GM18909 (cell line): ENCODE measurements at regions not wholly inside any gene's neighbourhood (a gene's known extent, or its start where the extent isn't known, plus 50 kb on each side); places are given as distances from the start of the nearest gene placed in this dataset.
"Not testable (repeated sequence)": the region's sequence is repeated elsewhere in the genome, so short reads cannot be mapped to it uniquely, and the experiment has no call there.

ENCODE experiments used
- ATAC-seq: cut with Tn5 transposase; IDR thresholded peaks from one replicate; pipeline ENCODE4 v1.9.1; 2021; ENCODE audit warnings: mild to moderate bottlenecking; ENCODE audit not compliant: unreplicated experiment, poor library complexity

GRCh38 chr11:97079244-97079643, 689.4 kb downstream of the JRKL start:
- no peak for ATAC-seq

DNA sequence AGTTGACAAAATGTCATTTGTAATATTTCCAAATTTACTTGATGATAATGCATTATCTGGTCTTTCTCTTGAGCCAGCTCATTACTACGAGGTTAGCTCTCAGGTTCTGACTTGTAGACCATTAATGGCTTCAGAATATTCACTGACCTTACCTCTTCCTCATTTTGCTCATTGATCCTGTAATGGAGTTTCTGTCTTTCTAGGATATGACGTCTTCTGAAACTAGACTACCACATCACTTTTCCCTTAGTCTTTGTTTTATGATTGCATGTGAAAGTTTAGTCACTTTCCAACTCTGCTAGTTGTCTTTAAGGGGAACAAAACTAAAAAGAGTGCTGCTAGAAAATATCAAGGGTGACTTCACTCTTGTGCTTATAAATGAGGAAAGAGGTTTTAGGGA, 697.6 kb downstream of the JRKL start:
- ATAC-seq, result no peak

- ATAC-seq, result no peak
Observed at GRCh38 chr11:97092823-97093222, 703.0 kb downstream of the JRKL start.

DNA sequence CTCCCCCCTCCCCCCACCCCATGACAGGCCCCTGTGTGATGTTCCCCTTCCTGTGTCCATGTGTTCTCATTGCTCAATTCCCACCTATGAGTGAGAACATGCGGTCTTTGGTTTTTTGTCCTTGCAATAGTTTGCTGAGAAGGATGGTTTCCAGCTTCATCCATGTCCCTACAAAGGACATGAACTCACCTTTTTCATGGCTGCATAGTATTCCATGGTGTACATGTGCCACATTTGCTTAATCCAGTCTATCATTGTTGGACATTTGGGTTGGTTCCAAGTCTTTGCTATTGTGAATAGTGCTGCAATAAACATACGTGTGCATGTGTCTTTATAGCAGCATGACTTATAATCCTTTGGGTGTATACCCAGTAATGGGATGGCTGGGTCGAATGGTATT, 712.4 kb downstream of the JRKL start:
- ATAC-seq, result not testable (repeated sequence)

DNA sequence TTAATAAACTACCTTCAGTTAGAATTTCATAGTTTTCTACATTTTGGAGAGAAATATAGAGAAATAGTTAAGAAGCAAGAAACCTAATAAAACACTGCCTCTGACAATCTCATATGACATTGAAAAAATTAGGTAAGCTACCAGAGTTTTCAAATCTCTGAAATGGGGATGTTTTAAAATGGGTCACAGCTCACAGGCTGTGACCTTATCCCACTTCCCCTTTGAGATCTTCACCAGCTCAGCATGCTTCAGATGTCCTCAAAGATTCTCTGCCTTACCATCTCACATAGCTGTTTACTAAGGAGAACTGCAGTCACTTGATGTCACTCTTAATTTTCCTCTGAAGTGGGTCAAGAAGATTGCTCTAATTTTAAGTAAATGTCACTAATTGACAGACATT, 717.8 kb downstream of the JRKL start:
- no peak for ATAC-seq

- no peak for ATAC-seq
Observed at GRCh38 chr11:97109078-97109477, 719.3 kb downstream of the JRKL start.

GRCh38 chr11:97110376-97110775, 720.6 kb downstream of the JRKL start:
- ATAC-seq, result no peak

- no peak for ATAC-seq
Observed at GRCh38 chr11:97111559-97111958, 721.7 kb downstream of the JRKL start.

DNA sequence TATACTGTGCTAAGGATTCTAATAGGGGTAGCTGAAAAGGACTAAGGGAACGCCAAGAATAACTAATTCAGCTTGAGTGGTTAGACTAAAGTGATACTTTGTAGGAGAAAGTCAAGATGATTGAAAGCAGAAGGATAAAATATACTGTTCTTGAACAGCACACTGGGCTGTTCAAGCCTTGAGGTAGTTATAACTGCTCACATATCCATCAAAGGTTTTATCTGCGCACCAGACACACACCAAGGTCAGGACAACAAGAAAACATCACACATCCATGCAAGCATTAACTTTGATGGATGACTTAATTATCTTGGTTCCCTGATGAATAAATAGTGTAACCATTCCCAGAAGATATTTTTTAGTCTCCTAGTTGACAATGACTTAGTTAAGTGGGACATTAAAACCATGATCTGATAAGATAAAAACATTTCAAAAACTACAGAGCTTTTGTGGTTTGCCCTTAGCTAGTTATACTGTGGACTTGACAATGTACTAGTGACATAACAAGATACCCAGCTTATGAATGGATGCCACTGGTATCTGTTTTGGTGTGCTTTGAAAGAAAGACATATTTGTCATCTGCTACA, 728.9 kb downstream of the JRKL start:
- ATAC-seq, result no peak

DNA sequence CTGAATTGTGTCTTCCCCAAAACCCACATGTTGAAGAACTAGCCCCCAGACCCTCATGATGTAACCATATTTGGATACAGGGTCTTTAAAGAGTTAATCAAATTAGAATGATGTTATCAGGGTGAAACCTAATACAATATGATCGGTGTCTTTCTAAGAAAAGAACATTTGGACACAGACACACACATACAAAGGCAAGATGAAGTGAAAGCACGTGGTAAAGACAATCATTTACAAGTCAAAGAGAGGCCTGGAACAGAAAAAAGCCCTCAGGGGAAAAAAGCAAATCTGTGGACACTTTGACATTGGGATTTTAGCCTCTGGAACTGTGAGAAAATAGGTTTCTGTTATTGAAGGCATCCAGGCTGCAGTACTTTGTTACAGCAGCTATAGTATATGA, 733.4 kb downstream of the JRKL start:
- ATAC-seq, result no peak

DNA sequence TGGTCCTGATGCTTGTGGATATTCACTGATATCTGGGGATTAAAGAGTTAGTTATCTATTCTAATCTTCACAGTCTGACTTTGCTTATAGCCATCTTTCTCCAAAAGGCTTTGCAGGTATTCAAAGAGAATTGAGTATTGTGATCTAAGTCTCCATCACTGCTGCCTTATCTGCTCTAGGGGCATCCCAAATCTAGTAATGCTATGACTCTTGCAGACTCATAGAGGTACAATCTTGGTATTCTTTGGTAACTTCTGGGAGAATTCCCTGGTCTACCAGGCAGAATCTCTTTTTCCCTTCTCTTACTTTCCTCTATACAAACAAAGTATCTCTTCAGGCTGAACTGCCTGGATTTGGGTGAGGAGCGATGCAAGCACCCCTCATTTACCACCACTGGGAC, 746.3 kb downstream of the JRKL start:
- no peak for ATAC-seq

DNA sequence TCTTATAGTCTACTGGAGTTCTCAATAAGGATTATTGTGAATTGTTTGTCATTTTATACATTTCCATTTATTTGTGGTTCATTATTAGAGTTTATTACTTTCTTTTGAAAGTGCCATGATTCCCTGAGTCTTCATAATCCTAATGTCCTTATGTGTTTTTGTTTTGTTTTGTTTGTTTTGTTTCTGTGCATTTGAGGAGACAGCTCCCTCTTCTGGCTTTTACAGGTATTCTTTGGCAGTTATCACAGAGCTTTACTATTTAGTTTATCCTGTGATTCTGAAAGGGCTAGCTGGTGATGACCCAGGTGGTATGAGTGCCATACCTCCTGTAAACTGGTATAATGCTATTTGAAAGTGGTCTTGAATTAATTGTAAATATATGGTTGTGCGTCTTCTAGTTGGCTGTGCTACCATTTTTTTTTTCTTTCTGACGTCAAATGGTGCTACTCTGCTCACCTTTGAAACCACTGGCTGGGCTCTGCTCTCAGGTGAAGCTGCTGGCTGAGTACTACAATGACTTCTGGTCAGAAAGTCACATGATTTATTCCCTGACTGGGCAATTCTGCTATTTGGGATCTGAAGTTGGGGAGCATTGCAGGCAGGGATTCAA, 751.2 kb downstream of the JRKL start:
- no peak for ATAC-seq

- no peak for ATAC-seq
Observed at GRCh38 chr11:97143463-97143862, 753.6 kb downstream of the JRKL start.

GRCh38 chr11:97149741-97150140, 759.9 kb downstream of the JRKL start:
- no peak for ATAC-seq

DNA sequence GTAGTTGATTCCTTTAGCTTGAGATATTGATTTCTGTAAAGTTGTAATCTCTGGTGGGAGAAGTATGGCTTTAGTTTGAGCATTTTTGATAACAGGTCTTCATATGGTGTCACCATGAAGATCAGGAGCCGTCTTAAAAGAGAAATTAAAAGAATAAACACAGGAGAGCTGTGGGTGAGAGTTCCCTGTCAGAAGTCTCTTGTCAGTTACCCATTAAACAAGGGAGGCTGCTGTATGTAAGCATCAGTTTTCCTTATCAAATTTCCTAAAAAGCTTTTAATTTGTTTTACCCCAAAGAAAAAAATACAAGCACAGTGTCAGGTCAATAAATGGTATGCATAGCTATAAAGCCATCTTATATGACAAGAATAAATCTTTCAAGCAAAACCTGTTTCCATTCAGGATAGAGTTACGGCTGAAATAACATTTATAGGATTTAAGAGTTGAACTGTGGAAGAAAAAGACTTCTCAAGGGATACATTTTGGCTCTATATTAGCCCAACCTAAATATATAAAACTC, 767.5 kb downstream of the JRKL start:
- ATAC-seq, result no peak

DNA sequence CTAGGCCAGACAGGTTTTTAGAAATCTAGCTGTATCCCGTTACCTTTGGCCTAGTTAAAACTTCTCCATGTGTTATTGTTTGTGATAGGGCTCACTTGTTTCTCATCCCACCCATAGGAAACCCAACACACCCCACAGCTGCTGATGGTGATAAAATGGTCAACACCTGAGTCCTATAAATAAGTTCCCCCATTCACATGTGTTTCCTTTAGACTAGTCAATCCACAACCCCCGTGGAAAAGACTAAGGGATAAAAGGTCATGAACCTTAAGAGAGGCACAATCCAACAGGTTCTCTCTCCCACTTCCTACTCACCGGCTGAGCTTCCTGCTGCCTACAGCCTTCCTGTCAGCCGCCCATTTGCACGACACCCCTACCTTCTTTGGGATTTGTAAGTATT, 768.4 kb downstream of the JRKL start:
- ATAC-seq, result no peak

DNA sequence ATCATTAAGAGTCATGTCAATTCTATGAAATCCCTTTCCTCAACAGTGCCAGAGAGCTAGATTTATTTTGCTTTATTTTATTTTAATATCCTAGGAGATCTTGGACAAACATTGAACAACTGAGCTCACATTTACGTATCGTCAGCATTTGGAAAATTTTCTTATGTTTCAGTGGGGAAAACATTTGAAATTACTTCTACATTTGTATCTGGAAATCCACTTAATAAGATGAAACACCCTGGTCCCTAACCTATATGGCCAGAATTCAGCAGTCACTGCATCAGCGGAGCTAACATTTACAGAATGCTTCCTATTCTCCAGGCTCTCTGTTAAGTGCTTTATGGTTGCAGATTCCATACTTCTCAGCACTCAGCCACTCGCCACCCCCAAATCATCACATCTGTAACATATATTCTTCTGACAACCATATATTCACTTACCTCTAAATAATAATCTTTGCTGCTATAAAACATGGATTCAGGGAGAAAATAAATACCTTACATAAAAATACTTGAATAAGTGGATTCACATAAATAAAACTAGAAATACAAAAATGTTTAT, 773.9 kb downstream of the JRKL start:
- no peak for ATAC-seq

DNA sequence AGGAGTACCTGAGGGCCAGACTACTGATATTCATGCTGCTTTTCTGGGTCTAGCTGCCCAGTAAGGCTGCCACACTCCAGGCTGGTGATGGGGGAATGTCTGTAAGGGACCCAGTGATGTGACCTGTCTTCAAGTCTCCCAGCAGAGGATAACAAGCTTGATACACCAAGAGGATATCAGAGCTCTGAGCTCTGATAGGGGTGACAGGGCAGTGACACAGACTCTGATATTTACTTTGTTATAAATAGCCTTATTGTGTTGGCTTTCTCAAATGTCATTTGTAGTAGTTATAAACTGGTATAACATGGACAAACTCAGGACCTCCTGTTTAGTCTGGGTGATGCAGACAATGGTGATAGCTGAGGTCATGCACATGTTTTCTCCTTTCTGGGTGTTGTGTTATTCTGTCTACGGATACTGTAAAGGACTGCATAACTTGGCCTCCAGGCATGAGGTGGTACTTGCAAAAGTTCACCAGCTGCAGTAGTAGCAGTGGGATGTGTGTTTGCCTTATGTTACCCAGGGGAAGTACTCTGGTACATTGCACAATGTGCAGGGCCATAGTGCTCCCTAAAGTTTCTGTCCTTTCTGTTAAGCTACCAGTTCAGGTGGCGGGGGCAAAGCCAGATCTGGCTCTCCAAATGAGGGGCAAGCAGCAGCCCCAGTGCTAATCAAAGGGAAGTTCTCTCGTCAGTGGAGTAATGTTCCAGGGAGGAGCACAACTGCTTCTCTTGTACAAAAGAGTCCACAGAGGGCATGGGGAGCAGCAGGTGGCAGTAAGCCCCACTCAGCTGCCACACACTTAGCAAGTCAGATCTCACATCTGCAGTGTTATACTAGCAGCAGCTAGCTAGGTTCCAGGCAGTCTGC, 812.2 kb downstream of the JRKL start:
- no peak for ATAC-seq

GRCh38 chr11:97202613-97203292, 812.9 kb downstream of the JRKL start:
- ATAC-seq, result no peak

- no peak for ATAC-seq
Observed at GRCh38 chr11:97218011-97218410, 828.2 kb downstream of the JRKL start.

DNA sequence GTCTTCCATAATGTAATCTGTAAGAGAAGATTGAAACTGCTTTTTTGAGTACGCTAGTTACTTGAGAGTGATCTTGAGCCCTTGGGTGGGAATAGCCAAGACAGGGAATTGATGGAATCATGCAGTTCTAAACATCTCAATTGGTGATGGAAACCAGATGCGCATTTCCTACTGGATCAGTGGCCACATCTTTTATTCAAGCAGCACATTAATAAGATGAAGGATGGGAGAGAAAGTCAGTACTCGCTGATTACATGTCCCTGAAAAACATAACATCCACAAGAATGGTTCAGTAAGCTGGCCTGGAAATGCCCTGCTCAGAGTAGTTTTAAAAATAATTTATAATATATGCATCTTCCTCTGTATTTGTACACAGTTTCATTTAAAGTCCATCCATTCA, 833.8 kb downstream of the JRKL start:
- ATAC-seq, result no peak
